ENCODE measurements at regions not wholly inside any gene's neighbourhood (a gene's known extent, or its start where the extent isn't known, plus 50 kb on each side); places are given as distances from the start of the nearest gene placed in this dataset.
A peak's percentile ranks its signal among the peaks of the same experiment; 100 is the strongest.
"Not testable (repeated sequence)": the region's sequence is repeated elsewhere in the genome, so short reads cannot be mapped to it uniquely, and the experiment has no call there.

DNA sequence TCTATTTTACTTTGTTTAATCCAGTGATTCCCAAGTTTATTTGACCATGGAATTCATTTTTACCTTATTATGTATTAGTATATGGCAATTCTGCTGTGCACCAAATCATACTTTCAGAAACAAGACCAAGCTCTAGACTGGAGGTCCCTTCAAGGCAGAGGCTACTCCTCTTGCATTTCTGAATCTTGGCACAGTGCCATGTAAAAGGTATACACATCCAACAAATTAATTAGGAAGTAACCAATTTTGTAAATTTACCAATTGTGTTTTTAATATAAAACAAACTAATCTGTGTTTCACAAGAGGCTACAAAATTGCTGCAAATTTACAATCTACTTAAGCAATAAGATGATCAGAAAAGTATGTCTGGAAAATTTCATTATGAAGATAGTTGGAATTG lies 712.2 kb upstream of the HS3ST1 start:
- no peak for DNase-seq

DNA sequence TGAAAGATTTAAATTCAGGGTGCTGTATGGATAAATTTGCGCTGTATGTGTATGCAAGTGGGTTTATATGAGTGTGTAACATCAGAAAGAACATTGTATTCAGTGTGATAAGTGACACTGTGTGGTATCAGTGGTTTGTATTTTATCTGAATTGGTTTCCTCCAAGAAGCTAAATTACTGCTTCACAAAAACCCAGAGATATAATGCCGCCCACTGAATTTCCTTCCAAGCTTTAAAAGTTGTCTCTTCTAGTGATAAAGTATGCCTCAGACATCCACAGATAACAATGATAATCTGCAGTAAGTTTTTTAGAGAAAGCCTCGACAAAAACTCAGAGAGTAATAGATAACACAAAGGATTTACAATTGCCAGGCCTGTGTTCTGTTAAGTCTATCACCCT lies 710.6 kb upstream of the HS3ST1 start:
- no peak for DNase-seq

DNA sequence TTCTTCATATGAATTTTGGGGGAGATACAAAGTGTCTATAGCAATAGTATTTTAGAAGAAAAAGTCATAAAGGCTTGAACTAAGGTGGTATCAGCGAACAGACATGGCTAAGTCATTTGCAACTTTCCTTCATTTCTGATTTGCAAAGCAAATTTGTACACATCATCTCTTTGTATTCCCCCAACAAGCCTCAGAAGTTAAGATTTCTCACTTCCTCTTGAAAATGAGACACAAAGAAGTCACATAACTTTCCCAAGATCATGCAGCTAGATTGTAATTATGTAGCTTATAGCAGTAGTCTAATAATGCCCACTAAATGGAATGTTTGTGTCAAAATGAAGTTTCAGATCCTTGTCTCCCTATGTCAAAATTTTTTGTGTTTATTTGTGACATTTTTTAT lies 709.8 kb upstream of the HS3ST1 start:
- peak; percentile 80 for DNase-seq

DNA sequence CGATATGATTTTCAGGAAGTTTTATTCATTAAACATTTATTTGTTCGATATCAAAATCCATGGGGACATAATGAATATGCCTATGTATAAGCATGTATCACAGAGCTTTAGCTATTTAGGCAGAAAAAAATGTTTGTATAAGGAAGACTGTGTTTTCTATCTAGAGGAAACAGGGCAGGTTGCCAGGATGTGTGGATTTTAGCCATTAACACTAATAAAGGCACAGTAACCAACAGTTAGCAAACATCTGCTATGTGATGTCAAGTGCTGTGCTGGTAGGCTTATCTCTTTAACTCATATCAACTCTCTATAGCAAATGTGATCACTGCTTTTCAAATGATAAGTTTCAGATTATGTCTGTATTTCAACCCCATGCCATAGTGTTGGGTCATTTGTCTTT lies 708.9 kb upstream of the HS3ST1 start:
- DNase-seq, result peak; percentile 36

DNA sequence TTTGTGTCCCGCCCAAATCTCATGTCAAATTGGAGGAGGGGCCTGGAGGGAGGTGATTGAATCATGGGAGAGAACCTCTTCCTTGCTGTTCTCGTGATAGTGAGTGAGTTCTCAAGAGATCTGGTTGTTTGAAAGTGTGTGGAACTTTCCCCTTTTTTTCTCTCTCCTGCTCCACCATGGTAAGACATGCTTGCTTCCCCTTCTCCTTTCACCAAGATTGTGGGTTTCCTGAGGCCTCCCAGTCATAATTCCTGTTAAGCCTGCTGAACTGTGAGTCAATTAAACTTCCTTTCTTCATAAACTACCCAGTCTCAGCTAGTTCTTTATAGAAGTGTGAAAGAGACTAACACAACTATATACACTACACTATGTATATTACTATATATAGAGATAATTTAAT lies 697.8 kb upstream of the HS3ST1 start:
- no peak for DNase-seq

DNA sequence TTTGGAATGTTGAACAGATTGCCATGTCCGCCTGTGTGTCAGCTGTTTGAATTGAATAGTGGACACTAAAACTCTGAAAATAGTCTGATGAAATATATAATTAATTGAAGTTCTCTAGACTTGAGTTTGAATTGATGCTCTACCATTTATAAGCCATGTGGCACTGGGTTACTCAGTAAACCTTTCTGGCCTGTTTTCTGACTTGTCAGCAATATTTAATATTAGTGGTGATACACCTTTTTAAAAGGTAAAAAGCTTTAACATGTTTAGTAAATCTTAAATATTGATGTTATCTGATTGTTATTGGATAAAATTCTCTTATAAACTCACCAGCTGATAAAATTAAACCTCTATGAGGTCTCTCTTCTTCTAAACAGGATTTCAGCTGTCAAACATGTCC lies 695.4 kb upstream of the HS3ST1 start:
- DNase-seq, result no peak

DNA sequence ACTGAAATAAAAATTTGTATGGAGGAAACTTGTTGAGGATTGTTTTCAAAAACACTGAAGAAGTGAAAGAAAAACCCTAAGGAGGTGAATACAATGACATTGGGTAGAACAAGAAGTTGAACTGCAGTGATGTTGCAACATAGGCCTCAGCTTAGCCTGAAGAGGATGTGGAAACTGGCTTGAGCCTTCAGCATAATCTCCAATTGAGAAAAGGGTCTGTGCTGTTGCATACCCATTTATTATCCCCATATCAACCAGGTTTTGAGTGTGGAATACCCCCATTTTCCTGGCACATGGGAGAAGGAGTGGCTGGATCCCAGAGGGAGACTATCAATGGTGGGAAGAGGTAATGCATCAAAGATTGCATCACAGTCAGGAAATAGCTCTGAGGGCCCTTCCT lies 695.0 kb upstream of the HS3ST1 start:
- no peak for DNase-seq

DNA sequence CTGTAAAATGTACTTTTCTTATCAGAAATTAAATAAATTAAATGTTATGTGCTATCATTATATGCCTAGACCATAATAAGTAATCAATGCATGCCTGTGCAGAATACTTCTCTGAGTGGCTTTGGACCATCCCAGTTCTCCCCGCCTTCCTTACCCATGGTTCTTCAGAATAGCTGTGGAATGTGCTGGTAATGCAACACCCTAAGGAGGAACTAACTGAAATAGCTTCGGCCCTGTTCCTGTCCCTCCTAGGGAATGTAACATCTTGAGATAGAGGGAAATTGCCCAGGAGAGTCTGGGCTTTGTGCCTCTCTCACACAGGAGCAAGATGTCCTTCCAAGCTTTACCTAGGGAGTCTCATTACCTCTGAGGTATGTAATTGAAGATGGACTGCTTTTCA lies 693.6 kb upstream of the HS3ST1 start:
- DNase-seq, result no peak

DNA sequence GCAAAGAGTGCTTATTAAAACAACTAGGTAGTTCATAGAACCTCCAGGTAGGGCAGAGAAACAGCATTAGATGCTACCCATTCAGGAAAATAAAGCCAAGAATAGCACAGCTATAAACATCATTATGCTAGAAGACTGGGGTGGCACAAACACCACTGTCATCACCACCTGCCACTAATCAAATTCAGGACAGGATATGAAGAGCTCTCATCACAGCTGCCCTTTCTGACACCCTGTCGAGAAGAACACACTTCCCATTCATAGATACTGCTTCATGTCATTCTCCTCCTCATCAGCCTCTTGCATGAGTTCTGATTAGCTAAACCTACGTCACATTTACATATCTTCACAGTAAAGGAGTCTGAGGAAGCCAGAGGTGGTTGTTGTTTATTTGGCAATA lies 692.3 kb upstream of the HS3ST1 start:
- DNase-seq, result no peak

DNA sequence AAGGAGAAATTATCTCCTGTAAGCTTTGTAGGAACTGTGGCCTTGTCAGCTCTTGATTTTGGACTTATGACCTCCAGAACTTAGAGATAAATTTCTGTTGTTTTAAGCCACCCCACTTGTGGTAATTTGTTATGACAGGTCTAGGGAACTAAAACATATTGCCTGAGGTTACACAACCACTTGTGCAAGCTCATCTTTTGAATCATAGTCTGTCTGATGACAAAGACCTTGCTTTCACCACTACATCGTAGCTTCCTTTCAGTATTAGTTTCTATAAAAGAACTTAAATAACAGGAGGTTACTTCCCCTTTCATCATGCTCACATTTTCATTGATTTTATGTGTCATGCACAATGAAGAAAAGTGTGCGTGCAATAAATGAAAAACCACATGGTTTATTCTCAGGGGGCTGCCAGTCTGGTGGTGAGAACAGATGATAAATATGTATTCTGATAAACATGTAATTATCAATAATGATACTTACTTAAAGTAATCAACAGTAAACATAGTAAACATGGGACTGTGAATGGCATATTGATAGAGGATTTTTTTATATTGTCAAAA lies 690.0 kb upstream of the HS3ST1 start:
- DNase-seq, result no peak

DNA sequence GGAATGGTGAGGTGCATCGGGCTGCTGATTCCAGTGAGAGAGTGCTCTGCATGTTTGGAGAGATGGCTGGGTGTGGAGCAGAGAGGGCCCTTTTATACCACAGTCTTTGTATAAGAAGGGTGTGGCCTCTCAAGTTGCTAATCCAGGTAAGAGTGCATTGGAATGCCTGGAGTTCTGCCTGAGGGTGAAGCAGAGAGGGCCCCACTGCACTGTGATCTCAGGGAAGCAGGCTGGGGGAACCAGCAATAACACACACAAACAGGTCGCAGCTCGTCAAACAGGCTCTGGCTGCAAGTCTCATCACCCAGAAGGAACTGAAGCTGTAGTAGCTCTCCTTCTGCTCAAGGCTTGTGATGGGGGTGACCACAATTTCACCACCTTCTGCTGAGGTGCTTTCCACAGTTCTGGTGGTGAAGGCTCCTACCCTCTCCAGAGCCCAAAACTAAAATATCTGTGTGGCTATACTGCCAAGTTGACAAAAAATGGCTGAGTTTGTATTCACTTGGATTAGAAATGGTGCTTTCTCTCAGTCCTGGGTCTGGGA lies 687.4 kb upstream of the HS3ST1 start:
- DNase-seq, result no peak

DNA sequence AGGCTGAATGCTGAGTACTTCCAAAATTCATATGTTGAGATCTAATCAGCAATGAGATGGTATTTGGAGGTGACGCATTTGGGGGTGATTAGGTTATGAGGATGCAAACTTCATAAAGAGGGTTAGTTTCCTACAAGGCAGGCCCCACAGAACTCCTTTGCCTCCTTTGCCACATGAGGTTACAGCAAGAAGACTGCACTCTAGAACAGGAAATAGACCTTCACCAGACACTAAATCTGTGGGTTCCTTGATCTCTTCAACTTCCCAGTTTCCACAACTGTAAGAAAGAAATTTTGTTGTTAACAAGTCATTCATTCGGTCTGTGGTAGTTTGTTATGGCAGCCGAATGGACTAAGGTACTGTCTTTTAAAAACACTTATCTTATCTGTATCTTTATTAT lies 681.9 kb upstream of the HS3ST1 start:
- DNase-seq, result no peak

DNA sequence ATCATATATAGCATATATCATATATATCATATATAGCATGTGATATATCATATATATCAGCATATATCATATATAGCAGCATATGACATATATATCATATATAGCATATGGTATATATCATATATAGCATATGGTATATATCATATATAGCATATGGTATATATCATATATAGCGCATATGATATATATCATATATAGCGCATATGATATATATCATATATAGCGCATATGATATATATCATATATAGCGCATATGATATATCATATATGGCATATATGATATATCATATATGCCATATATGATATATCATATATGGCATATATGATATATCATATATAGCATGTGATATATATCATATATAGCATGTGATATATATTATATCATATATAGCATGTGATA lies 680.4 kb upstream of the HS3ST1 start:
- DNase-seq, result not testable (repeated sequence)

DNA sequence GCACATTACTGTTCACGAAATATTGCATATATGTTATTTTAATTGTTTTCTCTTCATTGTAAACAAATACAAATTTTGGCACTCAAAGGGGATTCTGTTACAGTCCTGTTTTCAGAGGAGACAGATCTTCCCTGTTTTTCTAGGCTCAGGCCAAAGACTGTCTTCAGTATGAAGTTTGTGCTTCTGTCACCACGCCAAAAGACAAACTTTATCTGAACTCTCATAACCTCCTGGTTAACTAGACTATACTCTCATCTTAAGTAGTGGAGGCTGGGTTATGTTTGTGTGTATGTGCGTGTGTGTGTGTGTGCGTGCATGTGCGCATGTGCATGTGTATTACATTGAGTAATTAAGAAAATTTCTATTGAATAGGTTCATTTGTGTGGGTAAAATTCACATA lies 676.8 kb upstream of the HS3ST1 start:
- no peak for DNase-seq

DNA sequence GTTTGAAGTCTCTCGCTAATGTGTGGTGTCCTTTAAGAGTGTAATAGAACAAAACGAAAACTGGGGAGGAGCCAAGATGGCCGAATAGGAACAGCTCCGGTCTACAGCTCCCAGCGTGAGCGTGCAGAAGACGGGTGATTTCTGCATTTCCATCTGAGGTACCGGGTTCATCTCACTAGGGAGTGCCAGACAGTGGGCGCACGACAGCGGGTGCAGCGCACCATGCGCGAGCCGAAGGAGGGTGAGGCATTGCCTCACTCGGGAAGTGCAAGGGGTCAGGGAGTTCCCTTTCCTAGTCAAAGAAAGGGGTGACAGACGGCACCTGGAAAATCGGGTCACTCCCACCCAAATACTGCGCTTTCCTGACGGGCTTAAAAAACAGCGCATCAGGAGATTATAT lies 661.2 kb upstream of the HS3ST1 start:
- DNase-seq, result not testable (repeated sequence)

DNA sequence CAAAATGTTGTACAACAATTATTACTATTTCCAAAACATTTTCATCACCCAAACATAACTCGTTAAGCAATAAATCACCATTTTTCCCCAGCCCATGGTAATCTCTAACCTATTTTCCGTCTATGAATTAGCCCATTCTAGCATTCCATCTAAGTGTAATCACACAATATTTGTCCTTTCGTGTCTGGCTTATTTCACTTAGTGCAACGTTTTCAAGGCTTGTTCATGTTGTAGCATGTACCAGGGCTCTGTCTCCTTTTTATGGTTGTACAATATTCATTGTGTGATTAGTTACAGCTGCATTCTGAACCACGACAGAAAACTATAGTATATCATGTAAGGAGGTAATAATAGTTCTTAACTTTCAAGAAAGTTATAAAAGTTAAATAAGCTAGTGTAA lies 656.0 kb upstream of the HS3ST1 start:
- no peak for DNase-seq

DNA sequence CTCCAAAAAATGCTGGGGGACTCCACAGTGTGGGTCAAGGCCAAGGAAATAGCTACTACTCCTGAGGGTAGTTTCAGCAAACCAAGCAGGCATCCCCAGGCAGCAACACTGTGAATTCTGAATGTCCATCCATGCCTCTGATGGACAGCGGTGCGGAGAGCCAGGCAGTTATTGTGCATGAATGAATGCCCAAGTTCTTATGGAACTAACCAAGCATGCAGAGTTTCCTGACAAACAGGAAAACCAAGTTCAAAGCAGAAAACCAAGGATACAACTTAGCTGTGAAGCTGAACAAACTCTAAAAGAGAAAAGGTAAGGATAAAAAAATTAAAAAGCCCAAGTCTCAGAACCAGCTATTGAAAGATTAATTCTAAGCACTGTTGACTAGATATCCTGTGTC lies 642.6 kb upstream of the HS3ST1 start:
- no peak for DNase-seq

DNA sequence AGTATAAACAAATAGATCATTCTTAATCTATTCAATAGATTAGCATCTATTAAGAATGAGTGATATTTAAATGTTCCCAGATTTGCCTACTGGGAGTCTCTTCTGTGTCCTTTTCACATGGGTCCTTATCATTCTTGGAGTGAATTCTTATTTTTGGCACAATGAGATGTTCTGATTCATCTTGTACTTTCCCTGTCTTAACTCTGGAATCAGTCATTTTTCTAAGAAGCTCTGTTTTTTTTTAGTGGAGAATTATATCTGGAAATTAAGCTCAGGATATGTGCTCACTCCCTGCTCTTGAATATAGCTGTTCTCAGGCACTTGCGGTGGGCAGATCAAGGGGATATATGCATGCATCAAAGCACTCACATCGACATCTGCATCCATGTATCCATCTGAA lies 625.3 kb upstream of the HS3ST1 start:
- no peak for DNase-seq

DNA sequence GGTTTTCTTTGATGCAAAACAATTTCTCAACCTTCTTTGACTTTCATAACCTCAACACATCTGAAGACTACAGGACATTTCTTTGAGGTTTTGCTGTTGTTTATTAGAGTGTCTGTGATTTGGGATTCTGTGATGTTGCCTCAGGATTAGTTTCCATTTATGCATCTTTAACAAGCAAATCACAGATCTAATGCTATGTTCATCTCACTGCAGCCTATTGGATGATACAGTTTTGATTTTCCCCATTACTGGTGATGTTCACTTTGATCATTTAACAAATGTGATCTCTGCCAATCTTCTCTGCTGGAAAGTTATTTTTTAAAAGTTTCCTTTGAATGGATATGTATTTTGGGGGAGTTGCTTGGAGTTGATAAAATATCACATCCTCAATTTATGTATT lies 624.9 kb upstream of the HS3ST1 start:
- DNase-seq, result no peak

DNA sequence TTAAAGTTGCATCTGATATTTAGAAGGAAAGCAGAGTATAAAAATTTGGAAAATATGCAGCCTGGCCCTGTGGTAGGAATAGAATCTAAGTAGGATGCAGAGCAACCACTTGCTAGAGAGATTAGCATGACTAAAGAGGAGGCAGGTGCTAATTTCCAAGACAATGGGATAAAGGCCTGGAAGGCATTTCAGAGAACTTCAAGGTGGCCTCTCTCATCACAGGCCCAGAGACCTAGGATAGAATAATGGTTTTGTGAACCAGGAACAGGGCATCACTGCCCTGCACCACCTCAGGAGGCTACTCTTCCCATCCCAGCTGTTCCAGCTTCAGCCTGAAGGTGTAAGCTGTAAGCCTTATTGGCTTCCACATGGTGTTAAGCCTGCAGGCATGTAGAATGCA lies 621.7 kb upstream of the HS3ST1 start:
- DNase-seq, result no peak

DNA sequence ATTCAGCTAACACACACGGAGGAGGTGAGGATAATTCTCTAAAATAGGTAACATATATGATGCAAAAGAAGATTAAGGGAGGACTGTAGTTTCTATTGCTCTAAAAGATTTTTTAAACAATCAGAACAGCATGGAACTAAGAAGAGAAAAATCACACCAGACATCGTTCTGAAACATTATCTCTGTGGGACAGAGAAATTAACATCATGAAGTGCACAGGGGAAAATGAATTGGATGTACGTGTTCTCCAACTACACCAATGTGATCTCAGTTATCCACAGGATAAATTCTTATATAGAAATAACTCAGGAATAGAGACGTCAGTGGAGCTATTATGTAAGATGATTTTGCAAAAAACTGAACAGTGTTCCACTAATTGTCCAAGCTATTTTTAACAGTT lies 614.1 kb upstream of the HS3ST1 start:
- DNase-seq, result no peak

DNA sequence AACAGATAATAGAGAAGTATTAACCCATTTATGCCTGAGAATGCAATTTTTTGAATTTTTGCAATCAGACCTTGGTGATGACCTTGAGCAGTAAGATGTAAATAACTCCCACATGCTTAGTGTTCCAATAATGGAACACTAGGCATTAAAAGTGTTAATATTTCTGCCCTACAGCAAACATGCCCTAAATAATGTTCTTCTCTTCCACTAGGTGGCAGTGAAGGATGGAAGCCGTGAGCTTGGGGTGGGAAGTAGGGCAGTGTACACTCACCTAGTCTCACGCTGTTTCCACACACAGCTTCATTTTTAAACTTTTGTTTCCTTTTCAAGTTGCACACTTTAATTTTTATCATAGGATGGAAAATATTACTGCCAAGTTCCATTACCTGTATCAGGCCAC lies 613.1 kb upstream of the HS3ST1 start:
- no peak for DNase-seq

DNA sequence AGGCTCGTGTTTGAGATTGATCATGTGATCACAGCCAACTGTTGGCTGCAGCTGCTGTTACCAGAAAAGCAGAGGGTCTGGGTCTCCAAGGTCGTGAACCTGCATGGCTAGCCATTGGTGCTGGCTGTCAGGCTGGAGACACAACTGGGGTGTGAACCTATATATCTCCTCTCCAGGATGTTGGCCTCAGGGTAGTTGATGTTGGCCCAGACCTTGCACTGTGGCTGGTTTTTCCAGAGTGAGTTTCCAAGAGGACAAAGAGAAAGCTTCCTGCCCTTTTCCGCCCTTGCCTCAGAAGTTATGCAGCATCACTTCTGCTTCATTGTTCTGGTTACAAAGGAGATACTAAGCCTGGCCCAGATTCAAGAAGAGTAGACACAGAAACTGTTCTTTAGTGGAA lies 607.8 kb upstream of the HS3ST1 start:
- no peak for DNase-seq

DNA sequence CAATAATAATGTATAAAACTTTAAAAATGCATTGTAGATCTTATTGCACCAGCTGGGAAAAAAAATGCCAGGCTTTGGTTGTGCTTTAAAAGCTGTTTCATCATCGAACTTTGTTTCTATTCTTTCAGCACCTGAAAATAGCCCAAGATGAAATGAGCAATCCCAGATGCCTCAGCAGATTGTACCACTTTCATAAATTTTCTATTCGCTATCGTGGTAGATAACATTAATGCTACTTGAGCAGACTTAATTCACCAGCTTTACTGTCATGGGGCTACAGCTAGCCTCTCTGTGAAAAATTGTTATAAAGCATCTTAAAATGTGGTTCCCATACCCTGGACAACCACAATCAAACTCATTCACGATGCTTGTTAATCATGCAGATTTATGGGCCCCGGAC lies 599.6 kb upstream of the HS3ST1 start:
- no peak for DNase-seq

DNA sequence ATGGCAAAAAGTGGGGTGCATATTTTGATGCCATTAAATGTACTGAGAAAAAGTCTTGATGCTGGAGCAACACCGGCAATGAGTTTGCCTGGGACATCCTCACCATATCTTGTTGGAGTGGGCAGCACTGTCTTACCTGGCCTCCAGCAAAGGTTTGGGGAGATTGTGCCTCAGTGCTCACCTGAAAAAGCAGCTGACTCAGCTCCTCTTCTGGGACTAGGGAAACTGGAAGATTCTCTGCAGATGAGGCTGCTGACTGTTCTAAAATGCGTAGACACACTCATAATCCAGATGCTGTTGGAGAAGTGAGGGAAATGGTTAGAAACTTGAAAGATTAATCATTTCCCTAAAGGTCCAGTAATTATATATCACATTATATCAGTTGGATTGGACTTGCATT lies 593.7 kb upstream of the HS3ST1 start:
- no peak for DNase-seq

DNA sequence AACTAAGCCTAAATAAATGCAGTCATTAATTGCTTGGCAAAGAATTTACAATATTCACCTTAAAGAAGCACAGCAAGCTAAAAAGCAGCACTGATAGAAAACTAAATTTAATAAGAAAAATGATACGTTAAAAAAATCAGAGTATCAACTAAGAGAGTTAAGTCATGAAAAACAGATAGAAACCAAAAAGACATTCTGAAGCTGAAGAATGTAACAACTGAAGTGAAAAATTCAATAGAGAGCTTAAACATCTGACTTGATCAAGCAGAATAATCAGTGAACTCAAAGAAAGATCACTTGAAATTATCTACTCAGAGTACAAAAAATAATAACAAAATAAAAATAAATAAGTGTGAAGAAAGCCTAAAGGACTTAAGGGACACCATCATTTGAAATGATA lies 588.0 kb upstream of the HS3ST1 start:
- no peak for DNase-seq
